HG03025 (cell line): ENCODE measurements at regions not wholly inside any gene's neighbourhood (a gene's known extent, or its start where the extent isn't known, plus 50 kb on each side); places are given as distances from the start of the nearest gene placed in this dataset.
A peak's percentile ranks its signal among the peaks of the same experiment; 100 is the strongest.

ENCODE experiments used
- ATAC-seq: cut with Tn5 transposase; IDR thresholded peaks from one replicate; pipeline ENCODE4 v1.9.1; 2021; ENCODE audit warnings: mild to moderate bottlenecking, moderate library complexity; ENCODE audit not compliant: unreplicated experiment, low FRiP score

DNA sequence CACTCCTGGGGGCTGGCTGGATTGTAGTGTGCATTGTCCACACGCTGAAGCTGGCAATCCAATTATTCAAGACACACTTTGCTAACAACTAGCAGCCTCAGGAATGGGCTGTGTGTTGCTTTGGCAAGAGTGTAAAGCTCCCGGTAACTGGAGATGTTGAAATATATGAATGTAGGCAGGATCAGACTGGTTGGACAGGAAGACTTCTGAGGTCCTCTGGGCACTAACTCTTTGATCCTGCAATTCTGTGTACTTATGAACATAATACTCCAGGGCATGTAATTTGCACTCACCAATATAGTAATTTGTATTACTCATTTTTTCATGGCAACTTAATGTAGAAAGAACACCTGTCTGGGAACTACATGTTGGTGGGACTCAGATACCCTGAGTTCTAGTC lies 106.7 kb upstream of the SLC28A3 start:
- no peak for ATAC-seq

DNA sequence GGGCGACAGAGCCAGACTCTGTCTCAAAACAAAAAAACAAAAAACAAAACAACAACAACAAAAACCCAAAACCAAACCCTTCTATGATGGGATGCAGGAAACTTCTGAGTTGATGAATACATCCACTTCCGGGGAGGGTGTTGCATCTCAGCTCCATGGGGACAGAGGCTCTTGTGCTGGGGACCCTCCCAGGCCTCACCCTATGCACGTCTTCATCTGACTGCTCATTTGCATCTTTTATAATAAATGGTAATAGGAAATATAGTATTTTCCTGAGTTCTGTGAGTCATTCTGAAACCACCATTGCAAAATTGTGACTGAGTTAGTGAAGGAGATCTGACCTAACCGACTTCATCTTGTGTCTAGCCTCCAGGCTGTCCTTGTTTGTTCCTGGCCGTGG lies 109.5 kb upstream of the SLC28A3 start:
- ATAC-seq: no peak

DNA sequence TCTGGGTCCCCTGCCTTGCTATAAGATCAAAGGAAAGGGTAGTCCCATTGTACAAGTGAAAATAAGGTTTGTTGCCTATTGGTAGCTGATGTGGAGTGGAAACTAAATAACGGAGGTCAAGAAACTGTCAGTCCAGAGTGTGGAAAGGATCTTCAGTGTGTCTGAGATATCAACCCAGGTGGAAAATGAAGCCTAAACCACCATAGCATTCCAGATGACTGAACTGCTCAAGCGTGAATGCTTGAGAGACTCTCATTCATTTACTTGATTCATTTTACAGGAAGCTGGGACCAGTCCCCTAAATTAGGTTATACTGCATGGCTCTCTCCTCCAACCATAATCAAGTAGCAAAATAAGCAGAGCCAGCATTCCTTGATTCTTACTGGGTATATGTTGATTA lies 116.0 kb upstream of the SLC28A3 start:
- no peak for ATAC-seq

DNA sequence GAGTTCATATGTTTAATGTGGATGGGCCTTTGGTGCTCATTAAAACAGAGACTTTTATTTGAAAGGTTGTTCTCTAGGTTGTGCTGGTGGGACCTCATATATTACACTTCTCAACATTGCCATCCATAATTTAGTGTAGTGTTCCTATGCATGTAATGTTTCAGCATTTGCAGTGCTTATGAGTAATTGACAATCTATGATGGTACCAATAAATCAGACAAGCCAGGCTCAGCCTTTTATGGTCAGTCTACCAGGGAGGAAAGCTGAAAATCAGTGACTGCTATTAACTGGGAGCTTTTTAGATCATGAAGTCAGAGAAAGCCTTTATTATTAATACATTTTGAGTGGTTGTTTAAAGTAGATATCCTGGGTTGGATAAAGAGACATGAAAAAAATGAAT lies 120.1 kb upstream of the SLC28A3 start:
- no peak for ATAC-seq

DNA sequence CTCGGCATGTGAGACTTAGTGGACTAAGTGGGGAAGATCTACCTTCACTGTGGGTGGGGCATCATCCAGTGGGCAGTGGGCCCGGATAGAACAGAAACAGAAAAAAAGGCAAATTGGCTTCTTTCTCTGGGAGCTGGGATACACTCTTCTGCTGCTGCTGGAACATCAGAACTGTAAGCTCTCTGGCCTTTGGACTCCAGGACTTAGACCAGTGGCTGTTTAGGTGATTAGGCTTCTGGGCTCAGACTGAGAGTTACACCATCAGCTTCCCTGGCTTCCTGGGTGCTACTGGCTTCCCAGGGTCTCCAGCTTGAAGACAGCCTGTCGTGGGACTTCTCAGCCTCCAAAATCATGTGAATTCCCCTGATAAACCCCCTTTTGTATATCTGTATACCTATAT lies 122.7 kb upstream of the SLC28A3 start:
- ATAC-seq: no peak

DNA sequence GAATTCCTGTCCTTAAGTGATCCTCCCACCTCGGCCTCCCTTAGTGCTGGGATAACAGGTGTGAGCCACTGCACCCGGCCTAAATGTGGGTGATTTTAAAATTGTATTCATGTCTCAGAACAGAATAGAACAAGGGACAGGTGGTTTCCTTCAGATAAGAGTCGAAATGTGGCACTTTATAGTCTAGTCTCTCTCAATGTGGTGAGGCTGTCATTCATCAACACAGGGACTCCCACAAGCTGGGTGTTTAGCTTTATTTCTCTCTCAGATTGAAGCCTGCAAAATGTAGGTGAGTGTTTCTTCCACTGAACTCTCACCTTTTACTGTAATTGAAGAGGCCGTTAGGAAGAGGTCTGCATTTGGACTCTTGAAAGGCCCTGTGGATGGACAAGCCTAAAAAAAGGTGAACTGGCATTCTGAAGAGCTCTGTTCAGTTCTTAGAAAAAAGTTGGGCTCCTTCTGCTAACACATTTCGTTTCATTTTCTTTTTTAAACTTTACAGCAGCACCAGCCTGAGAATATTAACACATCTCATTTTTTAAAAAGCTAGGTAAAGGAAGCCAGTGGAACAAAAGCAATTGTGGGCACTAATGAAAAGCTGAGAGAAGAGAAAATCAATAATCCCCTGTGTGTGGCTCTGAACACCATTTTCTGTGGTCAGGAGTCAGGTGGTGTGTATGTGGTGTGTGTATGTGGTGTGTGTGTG lies 126.2 kb upstream of the SLC28A3 start:
- ATAC-seq: no peak

- ATAC-seq: no peak
These were observed 131.3 kb upstream of the SLC28A3 start for GRCh38 chr9:84471816-84472215.

- ATAC-seq: no peak
These were observed 138.4 kb upstream of the SLC28A3 start for GRCh38 chr9:84478996-84479395.

DNA sequence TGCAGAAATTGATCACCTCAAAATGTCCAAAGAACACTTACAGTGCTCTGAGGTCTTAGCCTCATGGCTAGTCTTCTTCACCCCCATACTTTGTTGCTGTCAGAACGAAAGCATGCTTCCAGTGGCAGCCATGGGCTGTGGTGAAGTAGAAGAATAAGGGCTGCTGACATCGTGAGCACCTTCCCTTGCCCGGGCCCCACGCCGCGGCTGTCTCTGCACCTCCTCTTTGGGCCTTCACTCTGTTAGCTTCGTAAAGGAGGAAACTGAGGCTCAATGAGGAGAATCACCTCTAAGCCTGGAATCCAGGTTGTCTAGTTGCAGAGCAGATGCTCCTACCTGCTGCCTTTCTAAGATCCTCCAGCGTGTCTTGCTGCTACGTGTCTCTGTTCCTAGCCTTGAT lies 139.5 kb upstream of the SLC28A3 start:
- ATAC-seq: no peak

DNA sequence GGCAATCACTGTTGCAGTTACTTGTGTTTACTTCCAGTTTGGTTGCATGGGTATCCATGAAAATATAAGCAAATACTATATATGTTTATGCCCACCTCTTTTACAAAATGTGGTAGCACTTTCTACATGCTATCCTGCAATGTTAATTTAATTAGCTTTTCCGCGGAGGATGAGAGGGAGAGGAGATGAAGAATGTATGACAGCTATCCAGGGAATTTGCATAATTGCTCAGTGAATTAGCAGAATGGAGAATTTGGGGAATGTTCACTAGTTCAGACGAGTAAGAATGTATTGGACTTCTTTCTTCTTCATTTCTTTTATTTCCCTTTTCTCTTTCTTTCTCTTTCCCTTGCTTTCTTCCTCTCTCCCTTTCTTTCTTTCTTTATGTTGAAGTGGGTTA lies 140.7 kb upstream of the SLC28A3 start:
- ATAC-seq: no peak

GRCh38 chr9:84481636-84482218 lies 141.2 kb upstream of the SLC28A3 start:
- ATAC-seq: no peak

DNA sequence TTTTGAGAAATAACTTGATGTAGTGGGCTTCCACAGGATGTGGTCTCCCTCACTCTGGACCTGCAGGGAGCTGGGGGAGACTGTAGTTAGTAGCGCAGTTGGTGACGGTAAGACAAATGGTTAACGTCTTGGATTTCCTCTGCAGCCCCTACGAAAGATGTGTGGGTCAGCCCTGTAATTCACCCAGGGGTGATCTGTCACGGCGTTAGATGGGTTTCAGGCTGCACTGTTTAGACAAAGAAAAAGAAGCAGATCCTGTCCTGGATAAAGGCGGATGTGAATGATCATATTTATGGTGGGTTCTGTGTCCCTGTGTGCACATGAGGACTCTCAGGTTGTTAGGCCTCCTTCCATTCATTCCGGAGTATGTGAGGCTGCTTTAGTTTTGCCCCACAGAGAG lies 142.0 kb upstream of the SLC28A3 start:
- ATAC-seq: no peak

- no peak for ATAC-seq
These were observed 143.6 kb upstream of the SLC28A3 start for GRCh38 chr9:84484172-84484571.

DNA sequence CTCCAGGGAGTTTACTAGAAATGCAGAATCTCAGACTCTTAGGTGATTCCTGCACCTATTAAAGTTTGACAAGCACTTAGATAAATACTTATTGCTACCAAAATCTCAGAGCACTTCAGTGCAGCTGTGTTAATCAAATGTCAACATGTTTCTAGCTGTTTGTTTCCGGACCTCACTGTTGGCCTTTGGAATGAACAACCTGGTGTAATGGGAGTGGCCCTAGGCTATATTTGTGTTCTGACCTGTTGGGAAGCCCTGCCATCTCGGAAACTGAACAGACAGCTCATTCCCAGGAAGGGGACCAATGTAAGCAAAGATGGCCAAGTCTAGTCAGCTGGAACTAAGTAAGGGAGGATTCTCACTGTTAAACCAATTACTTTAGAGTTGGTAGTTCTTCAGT lies 145.0 kb upstream of the SLC28A3 start:
- ATAC-seq: no peak

DNA sequence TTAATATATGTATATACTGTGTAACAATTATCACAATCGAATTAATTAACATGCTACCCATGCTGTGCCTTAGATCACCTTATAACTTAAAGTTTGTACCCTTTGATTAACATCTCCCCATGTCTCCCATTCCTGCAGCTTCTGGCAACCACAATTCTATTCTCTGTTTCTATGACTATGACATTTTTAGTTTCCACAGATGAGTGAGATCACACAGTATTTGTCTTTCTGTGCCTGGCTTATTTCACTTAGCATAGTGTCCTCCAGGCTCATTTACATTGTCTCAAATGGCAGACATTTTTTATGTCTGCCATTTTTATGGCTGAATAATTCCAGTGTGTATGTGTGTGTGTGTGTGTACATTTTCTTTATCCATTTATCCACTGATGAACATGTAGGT lies 146.1 kb upstream of the SLC28A3 start:
- ATAC-seq: no peak

GRCh38 chr9:84490206-84490841 lies 149.8 kb upstream of the SLC28A3 start:
- ATAC-seq: no peak

- ATAC-seq: no peak
These were observed 150.3 kb upstream of the SLC28A3 start for GRCh38 chr9:84490842-84491325.

DNA sequence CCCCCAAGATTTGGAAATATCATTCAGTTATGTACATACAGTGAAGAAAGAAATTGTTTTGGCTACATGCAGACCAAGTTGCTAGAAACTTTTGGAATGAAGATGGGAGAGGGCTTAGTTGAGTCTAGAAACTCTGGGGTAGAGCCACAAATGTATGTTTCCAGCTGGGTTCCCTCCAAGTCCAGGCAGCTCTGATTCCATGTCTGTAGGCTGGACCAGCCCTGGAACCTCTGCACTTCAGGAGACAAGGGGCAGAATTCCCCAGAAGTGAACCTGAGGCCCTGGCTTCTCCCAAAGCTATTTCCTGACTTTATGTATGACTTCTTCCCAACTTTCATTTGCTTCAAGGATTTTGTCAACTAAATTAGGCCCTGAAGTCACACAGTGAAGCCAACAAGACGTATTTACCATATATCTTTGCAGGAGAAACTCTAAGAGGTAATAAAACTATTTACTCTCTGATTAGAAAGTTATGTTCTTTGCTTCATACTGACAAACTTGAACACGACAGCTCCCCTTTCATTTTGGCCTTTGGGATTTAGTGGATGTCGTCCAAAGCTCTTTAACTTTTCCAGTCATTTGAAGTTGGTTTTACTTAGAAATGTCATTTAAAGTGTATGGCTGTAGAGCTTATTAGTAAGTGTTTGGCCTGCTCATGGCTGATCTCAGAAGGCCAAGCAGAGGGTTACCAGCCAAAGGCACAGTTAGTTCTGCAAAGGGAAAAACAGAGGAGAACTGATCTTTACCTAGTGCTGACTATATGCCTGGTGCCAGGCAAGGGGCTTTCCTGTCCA lies 152.0 kb upstream of the SLC28A3 start:
- ATAC-seq: no peak

- no peak for ATAC-seq
These were observed 152.9 kb upstream of the SLC28A3 start for GRCh38 chr9:84493284-84493947.

DNA sequence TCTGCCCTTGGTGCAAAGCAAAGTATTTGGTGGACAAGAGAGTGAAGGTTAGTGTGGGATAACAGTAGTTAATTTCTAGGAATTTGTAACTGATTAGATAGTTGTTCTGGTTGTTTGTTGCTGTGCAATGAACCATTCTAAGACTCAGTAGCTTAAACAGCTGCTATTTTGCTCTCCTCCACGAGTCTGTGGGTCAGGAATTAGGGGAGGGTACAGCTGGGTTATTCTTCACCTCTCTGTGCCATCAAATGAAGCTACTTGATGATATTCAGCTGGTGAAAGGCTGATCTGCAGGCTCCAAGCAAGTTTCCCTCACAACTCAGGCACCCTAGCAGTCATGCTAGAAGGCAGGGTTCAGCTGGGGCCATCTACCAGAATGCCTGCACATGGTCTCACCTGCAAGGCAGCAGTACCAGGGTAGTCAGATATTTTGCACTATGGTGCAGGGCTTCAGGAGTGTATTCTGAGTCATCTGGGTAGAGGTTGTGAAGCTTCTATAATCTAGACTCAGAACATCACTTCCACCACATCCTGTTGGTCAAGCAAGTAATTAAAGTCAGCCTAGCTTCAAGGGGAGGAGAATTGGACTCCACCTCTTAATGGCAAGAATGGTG lies 159.5 kb upstream of the SLC28A3 start:
- peak; percentile 76 for ATAC-seq
